ENCODE measurements at regions not wholly inside any gene's neighbourhood (a gene's known extent, or its start where the extent isn't known, plus 50 kb on each side); places are given as distances from the start of the nearest gene placed in this dataset.

- Mint-ChIP-seq H3K27me3 (ENCODE audit: unreplicated experiment) (peaks cover 36% of the 10 kb centered on the region), H3K27ac (ENCODE audit: unreplicated experiment) (no peak overlapping the region), H3K9me3 (ENCODE audit: low read depth, unreplicated experiment) (peaks cover 4% of the 10 kb centered on the region), H3K36me3 (ENCODE audit: insufficient read depth, unreplicated experiment) (no peaks in the 10 kb centered on the region), H3K4me3 (ENCODE audit: low read depth, unreplicated experiment) (no peak overlapping the region), H3K4me1 (ENCODE audit: low read depth, unreplicated experiment) (no peaks in the 10 kb centered on the region)
- CTCF ChIA-PET: no interaction called here
- TF ChIP-seq CTCF (IDR thresholded peaks at IDR 0.05; ENCODE audit: unreplicated experiment): no peak
- intact Hi-C loops (cut with micrococcal nuclease; ENCODE audit: unreplicated experiment): no loop called here
- DNase-seq: no peak
- BruUV-seq (replicated peaks): no TSS peak
These were observed 105.6 kb downstream of the ELOVL4 start for GRCh38 chr6:79841577-79842375.

- no peak for DNase-seq
- no peaks in the 10 kb centered on the region for H3K4me1 Mint-ChIP-seq (ENCODE audit: low read depth, unreplicated experiment)
- no peak for TF ChIP-seq CTCF (IDR thresholded peaks at IDR 0.05; ENCODE audit: unreplicated experiment)
- peaks cover 24% of the 10 kb centered on the region for H3K27me3 Mint-ChIP-seq (ENCODE audit: unreplicated experiment)
- peaks cover 9% of the 10 kb centered on the region for H3K9me3 Mint-ChIP-seq (ENCODE audit: low read depth, unreplicated experiment)
- intact Hi-C loops (cut with micrococcal nuclease; ENCODE audit: unreplicated experiment): no loop called here
- no peaks in the 10 kb centered on the region for H3K36me3 Mint-ChIP-seq (ENCODE audit: insufficient read depth, unreplicated experiment)
- no TSS peak for BruUV-seq (replicated peaks)
- no peak overlapping the region for H3K27ac Mint-ChIP-seq (ENCODE audit: unreplicated experiment)
- H3K4me3 Mint-ChIP-seq (ENCODE audit: low read depth, unreplicated experiment): no peak overlapping the region
- CTCF ChIA-PET: no interaction called here
These were observed 108.5 kb downstream of the ELOVL4 start for GRCh38 chr6:79838851-79839250.

GRCh38 chr6:79833964-79834284 is 113.4 kb downstream of the ELOVL4 start:
- Mint-ChIP-seq H3K27me3 (ENCODE audit: unreplicated experiment) (peaks cover under 1% of the 10 kb centered on the region), H3K27ac (ENCODE audit: unreplicated experiment) (no peak overlapping the region), H3K36me3 (ENCODE audit: insufficient read depth, unreplicated experiment) (no peaks in the 10 kb centered on the region), H3K9me3 (ENCODE audit: low read depth, unreplicated experiment) (peaks cover 8% of the 10 kb centered on the region), H3K4me3 (ENCODE audit: low read depth, unreplicated experiment) (no peak overlapping the region), H3K4me1 (ENCODE audit: low read depth, unreplicated experiment) (no peaks in the 10 kb centered on the region)
- BruUV-seq (replicated peaks): no TSS peak
- CTCF ChIA-PET: no interaction called here
- intact Hi-C loops (cut with micrococcal nuclease; ENCODE audit: unreplicated experiment): no loop called here
- no peak for TF ChIP-seq CTCF (IDR thresholded peaks at IDR 0.05; ENCODE audit: unreplicated experiment)
- no peak for DNase-seq

- Mint-ChIP-seq H3K27me3 (ENCODE audit: unreplicated experiment) (no peaks in the 10 kb centered on the region), H3K9me3 (ENCODE audit: low read depth, unreplicated experiment) (peaks cover 8% of the 10 kb centered on the region), H3K36me3 (ENCODE audit: insufficient read depth, unreplicated experiment) (no peaks in the 10 kb centered on the region), H3K4me3 (ENCODE audit: low read depth, unreplicated experiment) (no peak overlapping the region), H3K4me1 (ENCODE audit: low read depth, unreplicated experiment) (no peaks in the 10 kb centered on the region), H3K27ac (ENCODE audit: unreplicated experiment) (no peak overlapping the region)
- DNase-seq: no peak
- CTCF ChIA-PET: no interaction called here
- intact Hi-C loops (cut with micrococcal nuclease; ENCODE audit: unreplicated experiment): no loop called here
- no peak for TF ChIP-seq CTCF (IDR thresholded peaks at IDR 0.05; ENCODE audit: unreplicated experiment)
- BruUV-seq (replicated peaks): no TSS peak
These were observed 113.9 kb downstream of the ELOVL4 start for GRCh38 chr6:79833264-79833963.
